ENCODE measurements at regions not wholly inside any gene's neighbourhood (a gene's known extent, or its start where the extent isn't known, plus 50 kb on each side); places are given as distances from the start of the nearest gene placed in this dataset.

- ATAC-seq (ENCODE audit: insufficient number of reproducible peaks, low FRiP score, low read depth) (no peak), DNase-seq (ENCODE audit: low spot score) (no peak)
- Histone ChIP-seq H3K36me3 (no peaks in the 10 kb centered on the region), H3K4me3 (no peak overlapping the region), H3K9me3 (no peaks in the 10 kb centered on the region), H3K27me3 (replicated peaks; ENCODE audit: insufficient read depth) (no peaks in the 10 kb centered on the region), H3K27ac (no peak overlapping the region), H3K4me1 (ENCODE audit: control insufficient read depth in 1 of 2, low read depth in 2 of 2) (no peaks in the 10 kb centered on the region)
- TF ChIP-seq, protein P1, sequence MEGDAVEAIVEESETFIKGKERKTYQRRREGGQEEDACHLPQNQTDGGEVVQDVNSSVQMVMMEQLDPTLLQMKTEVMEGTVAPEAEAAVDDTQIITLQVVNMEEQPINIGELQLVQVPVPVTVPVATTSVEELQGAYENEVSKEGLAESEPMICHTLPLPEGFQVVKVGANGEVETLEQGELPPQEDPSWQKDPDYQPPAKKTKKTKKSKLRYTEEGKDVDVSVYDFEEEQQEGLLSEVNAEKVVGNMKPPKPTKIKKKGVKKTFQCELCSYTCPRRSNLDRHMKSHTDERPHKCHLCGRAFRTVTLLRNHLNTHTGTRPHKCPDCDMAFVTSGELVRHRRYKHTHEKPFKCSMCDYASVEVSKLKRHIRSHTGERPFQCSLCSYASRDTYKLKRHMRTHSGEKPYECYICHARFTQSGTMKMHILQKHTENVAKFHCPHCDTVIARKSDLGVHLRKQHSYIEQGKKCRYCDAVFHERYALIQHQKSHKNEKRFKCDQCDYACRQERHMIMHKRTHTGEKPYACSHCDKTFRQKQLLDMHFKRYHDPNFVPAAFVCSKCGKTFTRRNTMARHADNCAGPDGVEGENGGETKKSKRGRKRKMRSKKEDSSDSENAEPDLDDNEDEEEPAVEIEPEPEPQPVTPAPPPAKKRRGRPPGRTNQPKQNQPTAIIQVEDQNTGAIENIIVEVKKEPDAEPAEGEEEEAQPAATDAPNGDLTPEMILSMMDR (IDR thresholded peaks at IDR 0.05): no peak
These were observed 62.8 kb upstream of the L3MBTL3 start for GRCh38 chr6:129955584-129955983.

DNA sequence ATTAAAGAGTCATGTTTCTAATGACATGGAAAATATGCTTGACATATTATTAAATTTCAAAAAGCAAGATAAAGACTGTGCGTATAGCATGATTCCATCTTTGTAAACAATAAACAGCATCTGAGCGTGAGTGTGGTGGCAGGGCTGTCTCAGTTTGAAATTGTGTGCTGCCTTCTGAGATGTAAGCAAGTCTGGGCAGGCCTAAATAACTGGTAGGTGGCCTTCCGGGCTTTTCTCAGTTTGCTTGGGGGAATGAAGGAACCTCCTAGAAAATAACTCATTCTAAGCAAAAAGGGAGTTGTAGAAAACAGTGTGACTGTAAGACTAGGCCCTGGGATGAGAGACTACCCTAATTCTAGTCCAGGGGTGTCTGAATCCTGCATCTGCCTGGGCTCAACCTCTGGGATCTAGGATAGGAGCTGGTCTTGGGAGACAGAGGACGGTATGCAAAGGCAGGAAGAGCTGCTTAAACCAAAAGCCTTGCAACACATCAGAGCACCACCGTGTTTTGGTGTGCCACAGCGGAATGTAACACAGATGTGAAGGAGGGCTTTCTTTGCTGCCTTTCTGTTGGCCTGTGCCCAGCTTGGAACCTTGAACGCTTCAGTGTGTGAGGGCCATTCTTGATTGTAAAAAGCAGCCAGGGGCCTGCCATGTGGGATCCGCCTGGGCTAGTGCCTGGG, 63.5 kb upstream of the L3MBTL3 start:
- no peak for ATAC-seq (ENCODE audit: insufficient number of reproducible peaks, low FRiP score, low read depth)
- TF ChIP-seq, protein P1 (IDR thresholded peaks at IDR 0.05): no peak
- H3K4me1 ChIP-seq (ENCODE audit: control insufficient read depth in 1 of 2, low read depth in 2 of 2): no peaks in the 10 kb centered on the region

DNA sequence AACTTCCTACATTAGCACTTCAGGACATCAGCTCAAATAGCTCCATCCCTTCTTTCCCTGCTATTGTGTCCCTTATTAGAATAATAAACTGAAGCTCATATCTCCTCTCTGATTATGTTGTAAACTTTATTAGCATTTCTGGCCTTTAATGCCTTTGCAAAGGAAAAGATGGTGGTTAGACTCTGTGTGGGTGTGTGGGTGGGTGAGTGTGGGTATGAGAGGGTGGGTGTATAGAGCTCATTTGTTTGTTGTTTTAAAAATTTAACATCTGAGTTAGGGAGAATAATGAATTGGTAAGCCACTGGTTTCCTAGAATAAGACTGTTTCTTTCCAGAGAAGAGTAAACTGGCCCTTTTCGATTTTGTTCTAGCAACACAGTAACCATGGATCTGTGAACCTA, 70.6 kb upstream of the L3MBTL3 start:
- H3K27me3 ChIP-seq (replicated peaks; ENCODE audit: insufficient read depth): no peaks in the 10 kb centered on the region
- no peak for DNase-seq (ENCODE audit: low spot score)
- H3K27ac ChIP-seq: no peak overlapping the region
- no peaks in the 10 kb centered on the region for H3K36me3 ChIP-seq
- no peak for ATAC-seq (ENCODE audit: insufficient number of reproducible peaks, low FRiP score, low read depth)
- no peak overlapping the region for H3K4me3 ChIP-seq
- H3K9me3 ChIP-seq: no peaks in the 10 kb centered on the region
- TF ChIP-seq, protein P1 (IDR thresholded peaks at IDR 0.05): no peak
- H3K4me1 ChIP-seq (ENCODE audit: control insufficient read depth in 1 of 2, low read depth in 2 of 2): no peaks in the 10 kb centered on the region

More for the DNA sequence above, 63.5 kb upstream of the L3MBTL3 start:
- H3K27ac ChIP-seq: no peak overlapping the region
- H3K4me3 ChIP-seq: no peak overlapping the region
- H3K27me3 ChIP-seq (replicated peaks; ENCODE audit: insufficient read depth): no peaks in the 10 kb centered on the region
- DNase-seq (ENCODE audit: low spot score): no peak
- H3K36me3 ChIP-seq: no peaks in the 10 kb centered on the region
- no peaks in the 10 kb centered on the region for H3K9me3 ChIP-seq

- TF ChIP-seq, protein P1 (IDR thresholded peaks at IDR 0.05): no peak
- no peak overlapping the region for H3K27ac ChIP-seq
- no peaks in the 10 kb centered on the region for H3K27me3 ChIP-seq (replicated peaks; ENCODE audit: insufficient read depth)
- H3K36me3 ChIP-seq: no peaks in the 10 kb centered on the region
- H3K4me1 ChIP-seq (ENCODE audit: control insufficient read depth in 1 of 2, low read depth in 2 of 2): no peaks in the 10 kb centered on the region
- no peak for DNase-seq (ENCODE audit: low spot score)
- ATAC-seq (ENCODE audit: insufficient number of reproducible peaks, low FRiP score, low read depth): no peak
- no peaks in the 10 kb centered on the region for H3K9me3 ChIP-seq
- H3K4me3 ChIP-seq: no peak overlapping the region
These were observed 71.8 kb upstream of the L3MBTL3 start for GRCh38 chr6:129946439-129947140.

- H3K4me1 ChIP-seq (ENCODE audit: control insufficient read depth in 1 of 2, low read depth in 2 of 2): no peaks in the 10 kb centered on the region
- H3K36me3 ChIP-seq: no peaks in the 10 kb centered on the region
- DNase-seq (ENCODE audit: low spot score): no peak
- H3K27me3 ChIP-seq (replicated peaks; ENCODE audit: insufficient read depth): no peaks in the 10 kb centered on the region
- no peak overlapping the region for H3K27ac ChIP-seq
- no peak for ATAC-seq (ENCODE audit: insufficient number of reproducible peaks, low FRiP score, low read depth)
- H3K9me3 ChIP-seq: no peaks in the 10 kb centered on the region
- no peak overlapping the region for H3K4me3 ChIP-seq
- TF ChIP-seq, protein P1 (IDR thresholded peaks at IDR 0.05): no peak
These were observed 74.6 kb upstream of the L3MBTL3 start for GRCh38 chr6:129943637-129944271.
